ENCODE measurements at regions not wholly inside any gene's neighbourhood (a gene's known extent, or its start where the extent isn't known, plus 50 kb on each side); places are given as distances from the start of the nearest gene placed in this dataset.
A peak's percentile ranks its signal among the peaks of the same experiment; 100 is the strongest.

DNA sequence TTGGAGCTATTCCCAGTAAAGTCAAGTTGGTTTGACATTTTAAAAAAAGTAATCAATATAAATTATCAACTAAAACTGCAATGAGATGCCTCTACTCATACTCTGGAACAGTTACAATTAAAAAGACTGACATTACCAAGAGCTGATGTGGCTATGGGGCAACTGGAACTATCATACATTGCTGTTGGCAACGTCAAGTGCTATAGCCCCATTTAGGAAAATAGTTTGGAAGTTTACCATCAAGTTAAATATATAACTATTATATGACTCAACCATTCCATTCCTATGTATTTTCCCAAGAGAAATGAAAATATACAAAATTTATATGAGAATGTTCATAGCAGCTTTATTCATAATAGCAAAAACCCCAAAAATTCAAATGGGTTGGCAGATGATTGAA is 111.4 kb upstream of the HDGFL1 start:
- no peaks in the 10 kb centered on the region for H3K36me3 ChIP-seq (ENCODE audit: control insufficient read depth in 1 of 2, insufficient read depth in 2 of 2, low read length in 1 of 2)
- no peak overlapping the region for H3K27ac ChIP-seq (ENCODE audit: low read depth in 1 of 2, low read length in 2 of 2)
- H3K4me1 ChIP-seq (ENCODE audit: control insufficient read depth in 1 of 2, insufficient read depth in 2 of 2, low read length in 2 of 2), result no peaks in the 10 kb centered on the region
- H3K4me3 ChIP-seq (ENCODE audit: low read length in 2 of 2), result no peak overlapping the region
- 16 to 33% methylated on average over 1 of the region's 1 CpG for WGBS, 2 donors
- no peak for ATAC-seq (ENCODE audit: low FRiP score)
- intact Hi-C loops (cut with DNase I), result no loop called here
- no peaks in the 10 kb centered on the region for H3K9me3 ChIP-seq (ENCODE audit: control insufficient read depth, low read length)
- DNase-seq, result no peak
- no peaks in the 10 kb centered on the region for H3K27me3 ChIP-seq (ENCODE audit: control insufficient read depth in 1 of 2, insufficient read depth in 2 of 2, low read length in 1 of 2)

DNA sequence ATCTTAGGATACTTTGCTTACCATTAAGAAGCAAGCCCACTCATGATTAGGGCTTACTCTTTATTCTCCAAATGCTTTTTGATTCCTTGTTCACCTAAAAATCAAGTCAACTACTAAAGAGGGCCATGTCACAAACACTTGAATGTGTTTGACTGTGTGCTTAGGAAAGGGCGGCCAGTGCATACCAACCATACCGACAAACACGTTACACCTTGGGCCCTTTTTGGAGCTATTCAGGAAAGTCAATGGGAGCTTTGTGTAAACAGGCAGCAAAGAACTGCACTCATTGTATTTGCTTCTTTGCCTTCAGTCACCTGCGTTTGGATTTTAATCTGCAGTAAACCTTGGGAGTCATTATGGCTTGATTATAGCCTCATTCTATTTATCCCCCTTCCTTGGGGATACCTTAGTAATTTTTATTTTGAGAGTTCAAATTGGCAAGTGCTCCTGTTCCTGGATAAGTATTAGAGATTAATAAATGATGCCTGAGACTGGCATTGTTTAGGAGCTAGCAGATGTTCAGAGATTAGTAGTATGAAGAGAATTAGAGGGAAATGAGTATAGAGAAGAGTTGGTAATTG is 102.6 kb upstream of the HDGFL1 start:
- intact Hi-C loops (cut with DNase I), result no loop called here
- no peaks in the 10 kb centered on the region for H3K9me3 ChIP-seq (ENCODE audit: control insufficient read depth, low read length)
- WGBS, 2 donors, result 85 to 89% methylated on average over 4 of the region's 4 CpGs

DNA sequence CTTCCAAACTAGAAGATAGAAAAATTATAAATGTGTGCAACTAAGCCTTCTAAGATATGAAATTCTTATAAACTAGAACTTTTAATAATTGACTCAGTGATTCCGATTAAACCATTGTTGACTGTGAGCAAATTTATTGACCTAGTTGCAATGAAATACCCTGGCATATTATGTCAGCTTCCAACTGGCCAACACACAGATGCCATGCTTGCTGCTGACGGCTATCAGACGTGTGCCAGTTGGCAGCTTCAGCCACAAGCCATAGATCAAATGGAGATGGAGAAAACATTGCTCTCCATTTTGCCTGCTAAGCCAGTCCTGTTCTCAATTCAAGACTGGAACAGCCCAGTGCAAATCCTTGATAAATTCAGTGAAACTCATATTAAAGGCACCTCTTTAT is 101.7 kb upstream of the HDGFL1 start:
- whole genome bisulfite sequencing, 2 donors, result 2 to 13% methylated on average over 3 of the region's 3 CpGs
- no peaks in the 10 kb centered on the region for H3K27me3 ChIP-seq (ENCODE audit: control insufficient read depth in 1 of 2, insufficient read depth in 2 of 2, low read length in 1 of 2)
- no peaks in the 10 kb centered on the region for H3K9me3 ChIP-seq (ENCODE audit: control insufficient read depth, low read length)
- H3K4me1 ChIP-seq (ENCODE audit: control insufficient read depth in 1 of 2, insufficient read depth in 2 of 2, low read length in 2 of 2), result peaks cover 4 to 6% of the 10 kb centered on the region in 2 donors
- H3K36me3 ChIP-seq (ENCODE audit: control insufficient read depth in 1 of 2, insufficient read depth in 2 of 2, low read length in 1 of 2), result no peaks in the 10 kb centered on the region
- ATAC-seq (ENCODE audit: low FRiP score) (no peak), DNase-seq (no peak)
- H3K4me3 ChIP-seq (ENCODE audit: low read length in 2 of 2), result no peak overlapping the region
- intact Hi-C loops (cut with DNase I), result no loop called here
- no peak overlapping the region for H3K27ac ChIP-seq (ENCODE audit: low read depth in 1 of 2, low read length in 2 of 2)

More for the DNA sequence above, 102.6 kb upstream of the HDGFL1 start:
- H3K27me3 ChIP-seq (ENCODE audit: control insufficient read depth in 1 of 2, insufficient read depth in 2 of 2, low read length in 1 of 2), result no peaks in the 10 kb centered on the region
- ATAC-seq (ENCODE audit: low FRiP score), result no peak
- DNase-seq, result no peak
- H3K27ac ChIP-seq (ENCODE audit: low read depth in 1 of 2, low read length in 2 of 2), result no peak overlapping the region
- no peaks in the 10 kb centered on the region for H3K36me3 ChIP-seq (ENCODE audit: control insufficient read depth in 1 of 2, insufficient read depth in 2 of 2, low read length in 1 of 2)
- H3K4me1 ChIP-seq (ENCODE audit: control insufficient read depth in 1 of 2, insufficient read depth in 2 of 2, low read length in 2 of 2), result peaks cover 4 to 6% of the 10 kb centered on the region in 2 donors
- H3K4me3 ChIP-seq (ENCODE audit: low read length in 2 of 2), result no peak overlapping the region

DNA sequence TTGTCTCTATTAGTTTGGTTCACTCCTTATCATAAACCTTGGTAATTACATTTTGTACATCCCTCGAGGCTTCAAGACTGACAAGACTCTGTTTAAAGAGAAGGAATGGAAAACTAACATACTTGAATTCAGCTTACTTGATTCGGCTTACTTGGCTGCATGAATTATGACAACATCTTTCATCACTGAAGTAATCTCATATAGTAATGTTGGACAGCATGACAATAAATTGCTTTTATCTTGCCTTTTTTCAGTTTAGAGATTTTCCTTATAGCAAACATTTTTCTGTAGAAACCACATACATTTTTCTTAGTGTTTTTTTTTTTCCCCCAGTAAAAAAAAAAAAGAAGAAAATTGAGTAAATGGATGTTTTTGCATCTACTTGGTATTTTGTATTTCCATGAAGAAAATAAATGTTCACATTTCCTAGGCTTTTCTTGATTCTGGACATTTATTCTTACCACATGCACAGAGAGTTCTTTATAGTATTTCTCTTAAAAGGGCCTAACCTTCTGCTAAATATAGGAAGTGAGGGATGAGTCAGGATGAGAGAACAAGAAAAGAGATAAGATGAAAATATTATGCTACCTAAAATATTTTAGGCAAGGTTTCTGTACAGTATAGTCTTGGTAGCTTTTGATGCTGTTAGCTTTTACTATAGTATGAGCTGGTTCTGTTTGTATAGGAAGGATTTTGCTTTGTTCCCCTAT is 101.0 kb upstream of the HDGFL1 start:
- H3K36me3 ChIP-seq (ENCODE audit: control insufficient read depth in 1 of 2, insufficient read depth in 2 of 2, low read length in 1 of 2), result no peaks in the 10 kb centered on the region
- peaks cover 4 to 6% of the 10 kb centered on the region in 2 donors for H3K4me1 ChIP-seq (ENCODE audit: control insufficient read depth in 1 of 2, insufficient read depth in 2 of 2, low read length in 2 of 2)
- H3K4me3 ChIP-seq (ENCODE audit: low read length in 2 of 2), result no peak overlapping the region
- no peak for DNase-seq
- WGBS, 2 donors, result 11 to 21% methylated on average over 2 of the region's 2 CpGs
- intact Hi-C loops (cut with DNase I), result no loop called here
- ATAC-seq (ENCODE audit: low FRiP score), result no peak
- no peaks in the 10 kb centered on the region for H3K27me3 ChIP-seq (ENCODE audit: control insufficient read depth in 1 of 2, insufficient read depth in 2 of 2, low read length in 1 of 2)
- H3K27ac ChIP-seq (ENCODE audit: low read depth in 1 of 2, low read length in 2 of 2), result no peak overlapping the region
- no peaks in the 10 kb centered on the region for H3K9me3 ChIP-seq (ENCODE audit: control insufficient read depth, low read length)

DNA sequence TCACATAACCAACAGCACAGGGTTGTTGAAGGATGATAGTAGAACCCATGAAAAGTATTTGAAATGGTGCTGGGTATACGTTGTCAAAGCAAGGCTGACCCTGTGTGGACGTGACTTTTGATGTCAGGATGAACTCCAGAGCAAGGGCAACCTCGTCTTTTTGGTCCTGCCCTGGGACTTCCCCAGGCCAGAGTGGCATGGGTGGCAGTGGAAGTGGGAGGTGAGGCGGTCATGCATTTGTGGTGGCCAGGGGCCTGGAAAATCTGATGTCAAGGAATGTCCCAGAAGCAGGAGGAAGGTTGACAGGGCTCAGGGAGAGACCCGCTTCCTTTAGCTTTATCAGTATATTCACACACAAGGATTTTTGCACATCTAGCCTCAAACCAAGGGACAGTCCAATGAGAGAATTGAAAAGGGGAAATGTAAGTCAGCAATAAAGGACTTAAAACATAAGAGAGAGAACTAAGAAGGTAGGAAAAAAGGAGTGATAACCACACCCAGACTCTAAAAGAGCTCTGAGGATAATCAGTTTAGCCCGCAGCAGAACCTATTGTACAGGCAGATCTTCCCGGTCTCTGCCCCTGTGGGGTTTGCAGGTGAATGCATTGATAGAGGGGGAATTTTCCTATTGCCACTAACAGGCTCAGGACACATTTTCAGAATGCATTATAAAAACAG is 98.8 kb upstream of the HDGFL1 start:
- Histone ChIP-seq H3K27ac (ENCODE audit: low read depth in 1 of 2, low read length in 2 of 2) (peak overlapping the region in 1 of 2 donors; percentile 8), H3K27me3 (ENCODE audit: control insufficient read depth in 1 of 2, insufficient read depth in 2 of 2, low read length in 1 of 2) (no peaks in the 10 kb centered on the region), H3K36me3 (ENCODE audit: control insufficient read depth in 1 of 2, insufficient read depth in 2 of 2, low read length in 1 of 2) (no peaks in the 10 kb centered on the region), H3K4me3 (ENCODE audit: low read length in 2 of 2) (no peak overlapping the region), H3K9me3 (ENCODE audit: control insufficient read depth, low read length) (no peaks in the 10 kb centered on the region), H3K4me1 (ENCODE audit: control insufficient read depth in 1 of 2, insufficient read depth in 2 of 2, low read length in 2 of 2) (peaks cover 4 to 6% of the 10 kb centered on the region in 2 donors)
- DNase-seq, result no peak
- intact Hi-C loops (cut with DNase I), result no loop called here
- no peak for ATAC-seq (ENCODE audit: low FRiP score)
- 60 to 64% methylated on average over 7 of the region's 7 CpGs for WGBS, 2 donors

DNA sequence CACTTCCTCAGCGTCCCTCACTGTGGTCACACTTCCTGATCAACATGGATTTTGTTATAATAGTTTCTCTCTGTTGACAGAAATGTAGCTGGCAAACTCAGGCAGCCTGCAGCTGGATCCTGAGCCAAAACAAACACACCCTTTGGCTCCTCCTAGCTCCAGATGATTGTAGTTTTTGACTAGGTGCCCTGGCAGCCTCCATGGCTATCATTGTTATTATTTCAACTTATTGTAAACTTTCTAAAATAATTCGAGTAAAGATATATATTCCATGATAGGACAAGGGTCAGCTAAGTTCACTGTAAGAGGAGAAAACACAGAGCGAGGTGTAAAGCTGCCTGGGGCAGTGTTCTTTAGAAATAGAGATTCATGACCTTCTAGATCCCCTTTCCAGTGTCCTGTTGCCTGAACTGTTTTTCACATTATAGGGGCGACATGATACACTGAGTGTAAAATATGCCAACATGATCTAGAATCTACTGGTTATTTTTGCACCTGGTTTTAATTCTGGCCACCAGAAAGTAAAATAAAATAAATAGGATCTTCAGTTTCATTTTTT is 98.2 kb upstream of the HDGFL1 start:
- H3K9me3 ChIP-seq (ENCODE audit: control insufficient read depth, low read length), result no peaks in the 10 kb centered on the region
- 2 to 3% methylated on average over 4 of the region's 4 CpGs for WGBS, 2 donors
- peak in 1 of 2 donors; percentile 62 for DNase-seq
- intact Hi-C loops (cut with DNase I), result no loop called here
- no peak overlapping the region for H3K27ac ChIP-seq (ENCODE audit: low read depth in 1 of 2, low read length in 2 of 2)
- H3K4me1 ChIP-seq (ENCODE audit: control insufficient read depth in 1 of 2, insufficient read depth in 2 of 2, low read length in 2 of 2), result peaks cover 4 to 6% of the 10 kb centered on the region in 2 donors
- H3K36me3 ChIP-seq (ENCODE audit: control insufficient read depth in 1 of 2, insufficient read depth in 2 of 2, low read length in 1 of 2), result no peaks in the 10 kb centered on the region
- ATAC-seq (ENCODE audit: low FRiP score), result peak; percentile 77
- peak overlapping the region in 1 of 2 donors; percentile 26 for H3K4me3 ChIP-seq (ENCODE audit: low read length in 2 of 2)
- no peaks in the 10 kb centered on the region for H3K27me3 ChIP-seq (ENCODE audit: control insufficient read depth in 1 of 2, insufficient read depth in 2 of 2, low read length in 1 of 2)

DNA sequence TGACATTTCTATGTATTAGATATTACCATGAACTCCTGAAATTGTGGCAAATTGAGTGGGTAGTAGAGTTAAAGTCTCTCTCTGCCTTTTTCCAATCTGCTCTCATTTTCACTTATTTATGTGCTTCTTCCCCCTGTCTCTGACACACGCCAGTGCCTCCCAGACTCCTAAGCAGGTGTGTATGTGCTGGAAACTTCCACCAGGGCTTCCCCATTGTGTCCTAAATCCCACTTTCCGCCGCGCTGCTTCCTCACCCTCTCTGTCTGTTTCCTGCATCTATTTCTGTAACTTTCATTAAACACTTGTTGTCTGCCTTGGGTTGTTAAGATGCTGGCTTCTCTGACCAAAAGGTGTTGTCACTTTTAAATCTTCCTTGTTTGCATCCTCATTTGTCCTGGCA is 97.6 kb upstream of the HDGFL1 start:
- 82 to 87% methylated on average over 4 of the region's 4 CpGs for WGBS, 2 donors
- intact Hi-C loops (cut with DNase I), result no loop called here
- no peaks in the 10 kb centered on the region for H3K27me3 ChIP-seq (ENCODE audit: control insufficient read depth in 1 of 2, insufficient read depth in 2 of 2, low read length in 1 of 2)
- no peaks in the 10 kb centered on the region for H3K9me3 ChIP-seq (ENCODE audit: control insufficient read depth, low read length)
- no peak overlapping the region for H3K4me3 ChIP-seq (ENCODE audit: low read length in 2 of 2)
- H3K4me1 ChIP-seq (ENCODE audit: control insufficient read depth in 1 of 2, insufficient read depth in 2 of 2, low read length in 2 of 2), result peaks cover 4 to 6% of the 10 kb centered on the region in 2 donors
- no peaks in the 10 kb centered on the region for H3K36me3 ChIP-seq (ENCODE audit: control insufficient read depth in 1 of 2, insufficient read depth in 2 of 2, low read length in 1 of 2)
- no peak for DNase-seq
- no peak for ATAC-seq (ENCODE audit: low FRiP score)
- H3K27ac ChIP-seq (ENCODE audit: low read depth in 1 of 2, low read length in 2 of 2), result no peak overlapping the region

DNA sequence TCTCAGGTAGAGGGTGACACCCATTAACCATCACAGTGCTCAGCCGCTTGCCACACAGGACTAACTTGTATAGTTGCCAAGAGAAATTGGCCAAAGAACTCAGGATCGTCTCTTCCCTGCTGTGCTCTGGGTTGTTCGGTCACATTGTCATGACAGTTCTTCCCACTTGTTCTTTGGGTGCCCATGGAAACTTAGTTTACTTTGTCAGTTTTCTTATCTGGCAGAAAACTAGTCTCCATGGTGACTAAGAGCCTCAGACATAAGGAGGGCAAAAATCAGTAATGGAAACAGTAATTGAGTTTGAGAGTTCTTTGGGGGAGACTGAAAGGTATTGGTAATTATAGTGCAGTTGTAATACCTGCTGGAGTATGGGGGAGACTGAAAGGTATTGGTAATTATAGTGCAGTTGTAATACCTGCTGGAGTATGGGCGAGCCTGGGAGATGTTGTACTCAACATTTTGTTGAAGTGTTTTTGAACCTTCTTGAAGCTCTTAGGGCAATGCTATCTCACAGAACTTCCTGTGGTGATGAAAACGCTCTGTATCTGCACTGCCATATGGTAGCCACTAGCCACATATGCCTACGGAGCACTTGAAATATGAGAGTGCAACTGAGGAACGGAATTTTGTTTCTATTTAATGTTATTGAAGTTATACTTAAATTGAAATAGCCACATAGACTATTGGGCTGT is 95.2 kb upstream of the HDGFL1 start:
- WGBS, 2 donors, result 85 to 89% methylated on average over 7 of the region's 7 CpGs

More for the DNA sequence above, 95.2 kb upstream of the HDGFL1 start:
- no peaks in the 10 kb centered on the region for H3K27me3 ChIP-seq (ENCODE audit: control insufficient read depth in 1 of 2, insufficient read depth in 2 of 2, low read length in 1 of 2)
- intact Hi-C loops (cut with DNase I), result no loop called here
- no peaks in the 10 kb centered on the region for H3K9me3 ChIP-seq (ENCODE audit: control insufficient read depth, low read length)
- peaks cover 2 to 6% of the 10 kb centered on the region in 2 donors for H3K4me1 ChIP-seq (ENCODE audit: control insufficient read depth in 1 of 2, insufficient read depth in 2 of 2, low read length in 2 of 2)
- H3K4me3 ChIP-seq (ENCODE audit: low read length in 2 of 2), result no peak overlapping the region
- ATAC-seq (ENCODE audit: low FRiP score) (no peak), DNase-seq (no peak)
- H3K27ac ChIP-seq (ENCODE audit: low read depth in 1 of 2, low read length in 2 of 2), result no peak overlapping the region
- no peaks in the 10 kb centered on the region for H3K36me3 ChIP-seq (ENCODE audit: control insufficient read depth in 1 of 2, insufficient read depth in 2 of 2, low read length in 1 of 2)
